ENCODE measurements at regions not wholly inside any gene's neighbourhood (a gene's known extent, or its start where the extent isn't known, plus 50 kb on each side); places are given as distances from the start of the nearest gene placed in this dataset.
A peak's percentile ranks its signal among the peaks of the same experiment; 100 is the strongest.

DNA sequence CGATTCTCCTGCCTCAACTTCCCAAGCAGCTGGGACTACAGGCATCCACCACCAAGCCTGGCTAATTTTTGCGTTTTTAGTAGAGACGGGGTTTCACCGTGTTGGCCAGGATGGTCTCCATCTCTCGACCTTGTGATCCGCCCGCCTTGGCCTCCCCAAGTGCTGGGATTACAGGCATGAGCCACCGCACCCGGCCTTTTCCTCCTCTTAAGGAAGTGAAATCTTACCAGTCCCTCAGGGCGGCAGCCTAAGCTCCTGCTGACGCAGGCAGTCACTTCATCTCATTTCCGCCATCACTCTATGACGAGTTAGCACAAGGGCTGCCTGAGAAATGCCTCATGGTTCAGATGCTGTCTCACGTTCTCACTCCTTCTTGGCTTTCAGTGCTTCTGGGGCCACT, 246.0 kb upstream of the SHH start:
- no peaks in the 10 kb centered on the region for H3K36me3 ChIP-seq (ENCODE audit: control insufficient read depth, insufficient read depth, low read length)
- TF ChIP-seq, protein P1, sequence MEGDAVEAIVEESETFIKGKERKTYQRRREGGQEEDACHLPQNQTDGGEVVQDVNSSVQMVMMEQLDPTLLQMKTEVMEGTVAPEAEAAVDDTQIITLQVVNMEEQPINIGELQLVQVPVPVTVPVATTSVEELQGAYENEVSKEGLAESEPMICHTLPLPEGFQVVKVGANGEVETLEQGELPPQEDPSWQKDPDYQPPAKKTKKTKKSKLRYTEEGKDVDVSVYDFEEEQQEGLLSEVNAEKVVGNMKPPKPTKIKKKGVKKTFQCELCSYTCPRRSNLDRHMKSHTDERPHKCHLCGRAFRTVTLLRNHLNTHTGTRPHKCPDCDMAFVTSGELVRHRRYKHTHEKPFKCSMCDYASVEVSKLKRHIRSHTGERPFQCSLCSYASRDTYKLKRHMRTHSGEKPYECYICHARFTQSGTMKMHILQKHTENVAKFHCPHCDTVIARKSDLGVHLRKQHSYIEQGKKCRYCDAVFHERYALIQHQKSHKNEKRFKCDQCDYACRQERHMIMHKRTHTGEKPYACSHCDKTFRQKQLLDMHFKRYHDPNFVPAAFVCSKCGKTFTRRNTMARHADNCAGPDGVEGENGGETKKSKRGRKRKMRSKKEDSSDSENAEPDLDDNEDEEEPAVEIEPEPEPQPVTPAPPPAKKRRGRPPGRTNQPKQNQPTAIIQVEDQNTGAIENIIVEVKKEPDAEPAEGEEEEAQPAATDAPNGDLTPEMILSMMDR (IDR thresholded peaks at IDR 0.05; ENCODE audit: insufficient read depth, low read length, severe bottlenecking): no peak
- no peak overlapping the region for H3K4me3 ChIP-seq (ENCODE audit: low read depth, low read length)
- DNase-seq (ENCODE audit: low read depth): no peak
- no peak for FAIRE-seq
- H3K27me3 ChIP-seq (ENCODE audit: control insufficient read depth, insufficient read depth, low read length): no peaks in the 10 kb centered on the region

DNA sequence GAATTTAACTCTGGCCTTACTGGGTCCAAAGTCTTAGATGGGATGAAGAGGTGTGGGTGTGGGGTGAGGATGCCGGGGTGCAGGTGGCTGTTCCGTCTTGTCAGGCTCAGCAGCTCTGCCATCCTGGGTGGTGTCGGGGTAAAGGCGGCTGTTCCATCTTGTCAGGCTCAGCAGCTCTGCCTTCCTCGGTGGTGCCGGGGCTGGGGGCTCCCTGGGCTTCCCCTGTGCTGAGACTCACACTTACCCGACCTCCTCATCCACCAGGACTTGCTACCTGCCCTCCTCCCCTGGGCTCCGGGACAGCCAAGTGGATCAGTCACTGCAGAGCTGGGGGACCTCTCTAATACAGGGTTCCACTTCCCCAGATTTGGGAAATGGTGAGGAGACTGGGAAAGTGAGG, 244.3 kb upstream of the SHH start:
- TF ChIP-seq, protein P1 (IDR thresholded peaks at IDR 0.05; ENCODE audit: insufficient read depth, low read length, severe bottlenecking): no peak
- FAIRE-seq: no peak
- no peaks in the 10 kb centered on the region for H3K27me3 ChIP-seq (ENCODE audit: control insufficient read depth, insufficient read depth, low read length)
- DNase-seq (ENCODE audit: low read depth): no peak
- H3K36me3 ChIP-seq (ENCODE audit: control insufficient read depth, insufficient read depth, low read length): no peaks in the 10 kb centered on the region
- H3K4me3 ChIP-seq (ENCODE audit: low read depth, low read length): no peak overlapping the region

DNA sequence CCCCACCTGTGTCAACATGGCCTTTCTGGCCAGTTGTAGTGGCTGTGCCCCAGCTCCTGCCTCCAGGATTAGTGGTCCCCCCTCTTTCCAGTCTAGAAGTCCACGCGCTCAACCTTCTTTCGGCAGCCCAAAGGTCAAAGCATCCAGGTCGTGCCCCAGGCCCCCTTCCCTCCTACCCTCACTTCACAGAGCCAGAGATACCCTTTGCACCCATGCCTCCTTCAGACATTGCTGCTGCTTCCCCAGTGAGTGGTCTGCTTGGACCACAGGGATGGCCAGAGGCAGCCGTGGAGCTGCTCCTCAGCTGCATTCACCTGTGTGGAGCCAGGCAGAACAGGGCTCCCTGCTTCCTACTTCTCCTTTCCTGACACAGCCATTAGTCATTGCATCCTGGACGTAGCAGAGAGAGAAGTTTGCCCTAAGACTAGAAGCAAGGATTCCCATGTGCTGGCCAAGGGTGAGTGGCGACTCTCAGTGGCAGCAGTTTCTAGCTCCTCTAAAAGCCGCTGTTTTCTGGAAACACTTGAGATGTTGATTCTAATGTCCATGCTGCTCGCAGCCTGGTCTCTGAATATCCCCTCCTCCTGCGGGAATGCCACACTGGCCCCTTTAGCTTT, 243.1 kb upstream of the SHH start:
- H3K36me3 ChIP-seq (ENCODE audit: control insufficient read depth, insufficient read depth, low read length): no peaks in the 10 kb centered on the region
- no peak for FAIRE-seq
- TF ChIP-seq, protein P1 (IDR thresholded peaks at IDR 0.05; ENCODE audit: insufficient read depth, low read length, severe bottlenecking): no peak
- H3K27me3 ChIP-seq (ENCODE audit: control insufficient read depth, insufficient read depth, low read length): no peaks in the 10 kb centered on the region
- DNase-seq (ENCODE audit: low read depth): peak; percentile 26
- H3K4me3 ChIP-seq (ENCODE audit: low read depth, low read length): no peak overlapping the region

DNA sequence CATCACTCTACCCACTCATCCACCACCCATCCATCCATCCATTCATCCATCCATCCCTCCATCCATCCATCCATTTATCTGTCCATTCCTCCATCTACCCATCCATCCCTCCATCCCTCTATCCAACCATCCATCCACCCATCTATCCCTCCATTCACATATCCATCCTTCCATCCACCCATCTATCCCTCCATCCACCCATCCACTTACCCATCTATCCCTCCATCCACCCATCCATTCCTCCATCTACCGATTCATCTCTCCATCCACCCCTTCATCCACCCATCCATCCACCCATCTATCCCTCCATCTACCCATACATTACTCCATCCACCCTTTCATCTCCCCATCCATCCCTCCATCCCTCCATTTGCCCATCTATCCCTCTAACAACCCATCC, 239.6 kb upstream of the SHH start:
- DNase-seq (ENCODE audit: low read depth) (no peak), FAIRE-seq (no peak)
- no peaks in the 10 kb centered on the region for H3K27me3 ChIP-seq (ENCODE audit: control insufficient read depth, insufficient read depth, low read length)
- no peak overlapping the region for H3K4me3 ChIP-seq (ENCODE audit: low read depth, low read length)
- H3K36me3 ChIP-seq (ENCODE audit: control insufficient read depth, insufficient read depth, low read length): no peaks in the 10 kb centered on the region
- TF ChIP-seq, protein P1 (IDR thresholded peaks at IDR 0.05; ENCODE audit: insufficient read depth, low read length, severe bottlenecking): no peak

DNA sequence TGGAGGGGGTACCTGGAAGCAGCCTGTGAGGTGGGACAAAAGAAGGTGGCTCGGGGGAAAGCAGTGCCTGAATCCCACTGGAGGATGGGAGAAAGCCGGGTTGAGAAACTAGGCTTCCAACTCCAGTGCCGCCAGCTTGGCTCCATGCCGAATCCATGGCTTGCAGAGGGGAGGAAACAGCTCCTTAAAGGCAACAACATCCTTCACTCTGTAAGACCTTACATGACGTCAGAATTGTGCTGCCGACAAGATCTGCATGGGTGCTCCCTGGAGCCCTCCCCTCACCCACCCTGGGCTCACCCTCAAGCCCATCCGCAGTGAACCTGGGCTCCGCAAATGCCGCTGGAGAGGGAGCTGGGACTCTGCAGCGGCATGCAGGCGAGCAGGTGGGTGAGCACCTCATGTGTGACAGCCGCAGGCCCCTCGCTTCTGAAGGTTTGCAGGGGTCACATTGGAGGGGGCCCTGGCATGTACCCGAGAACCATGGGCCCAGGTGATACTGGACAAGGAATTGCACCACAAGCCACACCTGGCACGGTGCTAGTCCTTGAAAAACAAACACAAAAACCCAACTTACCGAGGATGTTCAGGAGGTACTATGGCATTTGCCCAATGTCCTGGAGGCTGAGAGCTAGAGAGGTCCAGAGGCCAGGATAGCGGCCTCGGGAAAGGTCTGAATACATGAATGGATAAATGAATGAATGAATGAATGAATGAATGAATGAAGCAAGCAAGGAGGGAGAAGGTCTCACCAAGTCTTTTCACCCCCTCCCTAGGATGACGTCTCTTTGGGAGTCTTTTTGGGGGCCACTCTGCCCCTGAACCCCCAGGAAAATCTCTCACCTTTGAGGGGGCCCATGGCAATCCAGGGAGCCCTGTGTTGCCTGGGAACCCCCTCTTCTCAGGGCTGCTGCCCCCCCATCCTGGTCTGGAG, 238.6 kb upstream of the SHH start:
- FAIRE-seq: no peak
- no peak for DNase-seq (ENCODE audit: low read depth)
- Histone ChIP-seq H3K4me3 (ENCODE audit: low read depth, low read length) (no peak overlapping the region), H3K27me3 (ENCODE audit: control insufficient read depth, insufficient read depth, low read length) (no peaks in the 10 kb centered on the region), H3K36me3 (ENCODE audit: control insufficient read depth, insufficient read depth, low read length) (no peaks in the 10 kb centered on the region)
- TF ChIP-seq, protein P1 (IDR thresholded peaks at IDR 0.05; ENCODE audit: insufficient read depth, low read length, severe bottlenecking): no peak

All from bronchial epithelial cell (primary cell).